HFFc6 (cell line): ENCODE measurements at regions not wholly inside any gene's neighbourhood (a gene's known extent, or its start where the extent isn't known, plus 50 kb on each side); places are given as distances from the start of the nearest gene placed in this dataset.
A peak's percentile ranks its signal among the peaks of the same experiment; 100 is the strongest.

Experiments used
- DNase-seq: peaks from one replicate; pipeline ENCODE4 v3.0.0-alpha.2; 2018
- H3K27ac Mint-ChIP-seq: 2 replicates; pipeline ENCODE4 v1.8.0; 2020; ENCODE audit warnings: mild to moderate bottlenecking, mixed read lengths
- H3K27me3 Mint-ChIP-seq: 2 replicates; pipeline ENCODE4 v1.8.0; 2021; ENCODE audit warnings: mild to moderate bottlenecking, moderate library complexity, mixed read lengths; ENCODE audit not compliant: insufficient read depth
- H3K36me3 Mint-ChIP-seq: 2 replicates; pipeline ENCODE4 v1.8.0; 2021; ENCODE audit warnings: low read depth, mixed read lengths
- H3K4me1 Mint-ChIP-seq: 2 replicates; pipeline ENCODE4 v1.8.0; 2020; ENCODE audit warnings: low read depth, mixed read lengths
- H3K4me3 Mint-ChIP-seq: 2 replicates; pipeline ENCODE4 v1.8.0; 2020; ENCODE audit warnings: mild to moderate bottlenecking, moderate library complexity, mixed read lengths
- H3K9me3 Mint-ChIP-seq: 2 replicates; pipeline ENCODE4 v1.8.0; 2020; ENCODE audit warnings: mild to moderate bottlenecking, mixed read lengths
- TF ChIP-seq, protein P1 (sequence below): fragments of 200-600 bp; sonication (generic); IDR thresholded peaks from 2 replicates; pipeline ENCODE4 v1.5.0; 2021; ENCODE audit warnings: antibody characterized with exemption, mild to moderate bottlenecking

DNA sequence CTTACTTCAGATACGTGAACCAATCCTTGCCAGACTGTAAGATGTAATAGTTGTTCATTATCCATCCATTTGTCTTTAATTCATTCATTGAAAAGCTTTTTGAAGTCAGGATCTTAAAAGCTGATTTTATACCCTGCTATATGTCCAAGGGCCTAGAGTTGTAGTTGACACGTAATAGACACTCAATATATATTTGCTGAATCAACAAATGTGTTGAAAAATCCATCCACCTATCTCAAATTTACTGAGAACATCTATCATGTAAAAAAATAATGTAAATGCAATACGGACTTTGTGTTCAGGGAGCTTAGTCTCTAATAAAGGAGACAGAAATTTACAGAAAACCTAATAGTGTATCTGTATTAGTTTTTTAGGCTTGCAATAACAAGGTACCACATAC lies 521.0 kb downstream of the METTL15 start:
- H3K27ac Mint-ChIP-seq = no peak overlapping the region
- H3K9me3 Mint-ChIP-seq = no peaks in the 10 kb centered on the region
- no peaks in the 10 kb centered on the region; the same call in none of the 2 replicates for H3K27me3 Mint-ChIP-seq
- no peak for DNase-seq
- peaks cover 43% of the 10 kb centered on the region for H3K4me1 Mint-ChIP-seq
- no peaks in the 10 kb centered on the region; the same call in 1 of the 2 replicates for H3K36me3 Mint-ChIP-seq
- H3K4me3 Mint-ChIP-seq = no peak overlapping the region
- TF ChIP-seq, protein P1, sequence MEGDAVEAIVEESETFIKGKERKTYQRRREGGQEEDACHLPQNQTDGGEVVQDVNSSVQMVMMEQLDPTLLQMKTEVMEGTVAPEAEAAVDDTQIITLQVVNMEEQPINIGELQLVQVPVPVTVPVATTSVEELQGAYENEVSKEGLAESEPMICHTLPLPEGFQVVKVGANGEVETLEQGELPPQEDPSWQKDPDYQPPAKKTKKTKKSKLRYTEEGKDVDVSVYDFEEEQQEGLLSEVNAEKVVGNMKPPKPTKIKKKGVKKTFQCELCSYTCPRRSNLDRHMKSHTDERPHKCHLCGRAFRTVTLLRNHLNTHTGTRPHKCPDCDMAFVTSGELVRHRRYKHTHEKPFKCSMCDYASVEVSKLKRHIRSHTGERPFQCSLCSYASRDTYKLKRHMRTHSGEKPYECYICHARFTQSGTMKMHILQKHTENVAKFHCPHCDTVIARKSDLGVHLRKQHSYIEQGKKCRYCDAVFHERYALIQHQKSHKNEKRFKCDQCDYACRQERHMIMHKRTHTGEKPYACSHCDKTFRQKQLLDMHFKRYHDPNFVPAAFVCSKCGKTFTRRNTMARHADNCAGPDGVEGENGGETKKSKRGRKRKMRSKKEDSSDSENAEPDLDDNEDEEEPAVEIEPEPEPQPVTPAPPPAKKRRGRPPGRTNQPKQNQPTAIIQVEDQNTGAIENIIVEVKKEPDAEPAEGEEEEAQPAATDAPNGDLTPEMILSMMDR = no peak

DNA sequence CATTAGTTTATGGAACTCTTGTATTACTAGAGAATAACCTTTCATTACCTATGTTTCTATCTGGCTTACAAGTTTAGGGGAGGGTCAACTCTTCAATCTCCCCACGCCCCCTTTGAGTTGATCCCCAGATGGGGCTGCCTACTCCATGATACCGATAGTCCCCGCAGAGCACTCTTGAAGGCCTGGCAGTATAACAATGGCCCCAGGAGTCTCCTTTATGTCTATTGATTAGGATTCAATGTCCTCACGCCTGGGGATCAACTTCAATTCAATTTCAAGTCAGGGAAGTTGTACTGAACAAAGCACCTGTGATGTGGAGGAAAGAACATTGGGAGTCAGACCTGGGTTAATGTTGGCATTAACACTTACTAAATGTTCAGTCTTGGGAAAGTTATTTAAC lies 520.2 kb downstream of the METTL15 start:
- H3K27me3 Mint-ChIP-seq = no peaks in the 10 kb centered on the region; the same call in 1 of the 2 replicates
- DNase-seq = no peak
- H3K9me3 Mint-ChIP-seq = no peaks in the 10 kb centered on the region
- H3K27ac Mint-ChIP-seq = no peak overlapping the region
- no peaks in the 10 kb centered on the region; the same call in 1 of the 2 replicates for H3K36me3 Mint-ChIP-seq
- H3K4me3 Mint-ChIP-seq = no peak overlapping the region
- H3K4me1 Mint-ChIP-seq = peaks cover 35% of the 10 kb centered on the region
- TF ChIP-seq, protein P1 = no peak

DNA sequence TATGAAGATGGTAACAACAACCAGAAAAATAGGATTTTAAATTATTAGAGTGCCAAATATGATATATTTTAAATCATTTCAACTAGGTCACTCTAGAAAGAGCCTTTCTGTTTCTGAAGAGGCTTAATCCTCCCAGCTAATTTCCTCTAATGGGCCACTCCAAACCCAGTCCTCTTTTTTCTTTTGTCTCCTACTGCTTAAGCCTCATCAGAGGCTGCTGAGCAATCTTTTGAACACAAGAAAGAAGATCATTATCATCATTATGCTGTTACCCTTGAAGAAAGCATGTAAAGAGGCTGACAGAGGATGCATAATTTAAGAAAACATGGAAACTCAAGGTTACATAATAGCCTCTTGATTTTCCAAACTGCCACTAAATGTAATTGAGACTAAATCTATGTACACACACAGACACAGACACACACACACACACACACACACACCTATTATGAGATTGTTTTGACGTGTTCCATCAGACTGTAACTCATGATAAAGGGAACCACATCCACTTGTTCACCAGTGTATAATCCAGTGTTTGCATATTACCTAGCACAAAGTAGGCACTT lies 519.6 kb downstream of the METTL15 start:
- DNase-seq = no peak
- TF ChIP-seq, protein P1 = no peak
- Mint-ChIP-seq H3K4me3 (no peak overlapping the region), H3K27ac (no peak overlapping the region), H3K9me3 (no peaks in the 10 kb centered on the region), H3K36me3 (no peaks in the 10 kb centered on the region; the same call in 1 of the 2 replicates), H3K4me1 (peaks cover 29% of the 10 kb centered on the region), H3K27me3 (no peaks in the 10 kb centered on the region; the same call in 1 of the 2 replicates)

DNA sequence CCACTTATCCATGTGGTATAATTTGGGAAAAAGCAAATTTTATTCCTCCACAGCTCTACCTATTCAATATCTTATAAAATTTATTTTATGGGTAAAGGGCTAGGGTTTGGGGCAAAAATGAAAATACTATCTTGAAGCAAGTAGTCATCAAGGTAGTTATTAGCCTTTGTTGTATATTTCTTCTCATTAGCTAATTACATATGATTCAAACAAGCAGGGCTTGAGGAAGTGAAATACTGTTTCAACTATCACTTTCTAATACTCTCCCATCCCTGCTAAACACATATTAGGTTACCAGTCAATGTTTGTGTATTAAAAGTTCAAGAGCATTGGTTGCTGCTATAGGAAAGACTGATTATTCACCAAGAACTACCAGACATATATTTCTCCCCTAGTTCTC lies 517.3 kb downstream of the METTL15 start:
- Mint-ChIP-seq H3K27me3 (no peaks in the 10 kb centered on the region), H3K9me3 (no peaks in the 10 kb centered on the region), H3K4me3 (no peak overlapping the region), H3K36me3 (no peaks in the 10 kb centered on the region; the same call in 1 of the 2 replicates), H3K4me1 (peaks cover 28% of the 10 kb centered on the region), H3K27ac (no peak overlapping the region)
- DNase-seq = no peak
- TF ChIP-seq, protein P1 = no peak

DNA sequence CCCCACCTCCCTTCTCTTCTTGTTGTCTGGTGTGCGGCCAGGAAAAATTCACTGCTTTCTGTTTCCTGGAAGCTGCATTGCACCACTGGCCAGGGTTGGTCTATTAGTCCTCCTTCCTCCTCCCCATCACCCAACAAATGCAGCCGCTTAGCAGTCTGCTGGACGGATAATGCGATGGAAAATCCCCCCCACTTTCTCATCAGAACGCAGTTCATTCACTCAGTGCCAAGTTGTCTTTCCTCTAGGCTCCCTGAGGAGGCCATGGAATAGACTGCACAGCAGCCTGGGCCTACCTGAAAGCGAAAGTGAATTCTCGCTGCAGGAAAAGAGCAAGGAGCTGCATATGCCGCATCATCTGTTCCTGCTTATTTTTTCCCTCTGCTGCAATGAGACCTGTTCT lies 513.6 kb downstream of the METTL15 start:
- peak overlapping the region; percentile 73 for H3K4me3 Mint-ChIP-seq
- H3K27ac Mint-ChIP-seq = peak overlapping the region; percentile 36; the same call in 1 of the 2 replicates
- peak; percentile 9 for DNase-seq
- peaks cover 60% of the 10 kb centered on the region for H3K4me1 Mint-ChIP-seq
- H3K9me3 Mint-ChIP-seq = no peaks in the 10 kb centered on the region
- no peaks in the 10 kb centered on the region; the same call in 1 of the 2 replicates for H3K36me3 Mint-ChIP-seq
- no peaks in the 10 kb centered on the region for H3K27me3 Mint-ChIP-seq
- TF ChIP-seq, protein P1 = no peak
